Chondrocyte (in vitro differentiated cells): ENCODE measurements at regions not wholly inside any gene's neighbourhood (a gene's known extent, or its start where the extent isn't known, plus 50 kb on each side); places are given as distances from the start of the nearest gene placed in this dataset.

ENCODE experiments used
- DNase-seq: peaks from one replicate; pipeline ENCODE4 v3.0.0; 2021; ENCODE audit warnings: mixed read lengths, low spot score
- H3K27ac Mint-ChIP-seq: one replicate; pipeline ENCODE4 v1.8.0; 2021; ENCODE audit warnings: mild to moderate bottlenecking, moderate library complexity, mixed read lengths; ENCODE audit not compliant: unreplicated experiment
- H3K27me3 Mint-ChIP-seq: 2 replicates; pipeline ENCODE4 v1.8.0; 2021; ENCODE audit warnings: low read depth, mixed read lengths
- H3K36me3 Mint-ChIP-seq: 2 replicates; pipeline ENCODE4 v1.8.0; 2021; ENCODE audit warnings: low read depth, mixed read lengths
- H3K4me1 Mint-ChIP-seq: 2 replicates; pipeline ENCODE4 v1.8.0; 2021; ENCODE audit warnings: low read depth, mild to moderate bottlenecking, mixed read lengths
- H3K4me3 Mint-ChIP-seq: one replicate; pipeline ENCODE4 v1.8.0; 2021; ENCODE audit warnings: mild to moderate bottlenecking, moderate library complexity, mixed read lengths; ENCODE audit not compliant: unreplicated experiment
- H3K9me3 Mint-ChIP-seq: 2 replicates; pipeline ENCODE4 v1.8.0; 2021; ENCODE audit warnings: low read depth, mixed read lengths
- TF ChIP-seq, protein P1 (sequence below): fragments of 200-600 bp; sonication (generic); IDR thresholded peaks from 2 replicates; pipeline ENCODE4 v1.5.0; 2021; ENCODE audit warnings: antibody characterized with exemption, mild to moderate bottlenecking, moderate library complexity

DNA sequence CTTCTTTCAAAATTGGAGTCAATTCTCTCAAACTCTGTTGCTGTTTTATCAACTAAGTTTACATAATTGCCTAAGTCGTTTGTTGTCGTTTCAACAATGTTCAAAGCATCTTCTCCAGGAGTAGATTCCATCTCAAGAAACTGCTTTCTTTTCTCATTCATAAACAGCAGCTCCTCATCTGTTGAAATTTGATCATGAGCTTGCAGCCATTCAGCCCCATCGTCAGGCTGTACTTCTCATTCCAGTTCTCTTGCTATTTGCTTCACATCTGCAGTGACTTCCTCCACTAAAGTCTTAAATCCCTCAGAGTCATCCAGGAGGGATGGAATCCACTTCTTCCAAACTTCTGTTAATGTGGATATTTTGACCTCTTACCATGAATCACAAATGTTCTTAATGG lies 230.6 kb downstream of the IRF8 start:
- Mint-ChIP-seq H3K27ac (no peak overlapping the region), H3K4me3 (no peak overlapping the region), H3K4me1 (no peaks in the 10 kb centered on the region), H3K27me3 (peaks cover 35% of the 10 kb centered on the region), H3K36me3 (no peaks in the 10 kb centered on the region), H3K9me3 (no peaks in the 10 kb centered on the region)
- TF ChIP-seq, protein P1, sequence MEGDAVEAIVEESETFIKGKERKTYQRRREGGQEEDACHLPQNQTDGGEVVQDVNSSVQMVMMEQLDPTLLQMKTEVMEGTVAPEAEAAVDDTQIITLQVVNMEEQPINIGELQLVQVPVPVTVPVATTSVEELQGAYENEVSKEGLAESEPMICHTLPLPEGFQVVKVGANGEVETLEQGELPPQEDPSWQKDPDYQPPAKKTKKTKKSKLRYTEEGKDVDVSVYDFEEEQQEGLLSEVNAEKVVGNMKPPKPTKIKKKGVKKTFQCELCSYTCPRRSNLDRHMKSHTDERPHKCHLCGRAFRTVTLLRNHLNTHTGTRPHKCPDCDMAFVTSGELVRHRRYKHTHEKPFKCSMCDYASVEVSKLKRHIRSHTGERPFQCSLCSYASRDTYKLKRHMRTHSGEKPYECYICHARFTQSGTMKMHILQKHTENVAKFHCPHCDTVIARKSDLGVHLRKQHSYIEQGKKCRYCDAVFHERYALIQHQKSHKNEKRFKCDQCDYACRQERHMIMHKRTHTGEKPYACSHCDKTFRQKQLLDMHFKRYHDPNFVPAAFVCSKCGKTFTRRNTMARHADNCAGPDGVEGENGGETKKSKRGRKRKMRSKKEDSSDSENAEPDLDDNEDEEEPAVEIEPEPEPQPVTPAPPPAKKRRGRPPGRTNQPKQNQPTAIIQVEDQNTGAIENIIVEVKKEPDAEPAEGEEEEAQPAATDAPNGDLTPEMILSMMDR = no peak
- no peak for DNase-seq

DNA sequence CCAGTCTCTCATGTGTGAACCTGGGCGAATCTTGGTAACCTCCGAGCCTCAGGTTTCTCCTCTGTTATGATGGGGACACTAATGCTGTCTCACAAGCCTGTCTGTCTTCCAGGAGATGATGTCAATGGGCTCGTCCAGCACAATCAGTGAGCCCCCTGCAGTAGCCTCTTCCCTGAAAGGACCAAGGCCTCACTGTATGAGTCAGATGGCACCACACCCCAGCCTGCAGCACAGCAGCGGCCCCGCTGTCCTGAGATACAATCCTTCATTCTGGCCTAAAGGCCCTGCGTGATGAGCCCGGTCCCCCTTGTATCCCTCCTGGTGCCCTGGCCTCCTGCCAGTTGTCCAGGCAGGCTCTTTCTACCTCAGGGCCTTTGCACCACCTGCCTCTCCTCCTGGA lies 234.4 kb downstream of the IRF8 start:
- DNase-seq = no peak
- H3K27ac Mint-ChIP-seq = no peak overlapping the region
- H3K27me3 Mint-ChIP-seq = peaks cover 32% of the 10 kb centered on the region
- no peaks in the 10 kb centered on the region for H3K36me3 Mint-ChIP-seq
- TF ChIP-seq, protein P1 = no peak
- H3K9me3 Mint-ChIP-seq = peaks cover 2% of the 10 kb centered on the region
- no peaks in the 10 kb centered on the region for H3K4me1 Mint-ChIP-seq
- no peak overlapping the region for H3K4me3 Mint-ChIP-seq

DNA sequence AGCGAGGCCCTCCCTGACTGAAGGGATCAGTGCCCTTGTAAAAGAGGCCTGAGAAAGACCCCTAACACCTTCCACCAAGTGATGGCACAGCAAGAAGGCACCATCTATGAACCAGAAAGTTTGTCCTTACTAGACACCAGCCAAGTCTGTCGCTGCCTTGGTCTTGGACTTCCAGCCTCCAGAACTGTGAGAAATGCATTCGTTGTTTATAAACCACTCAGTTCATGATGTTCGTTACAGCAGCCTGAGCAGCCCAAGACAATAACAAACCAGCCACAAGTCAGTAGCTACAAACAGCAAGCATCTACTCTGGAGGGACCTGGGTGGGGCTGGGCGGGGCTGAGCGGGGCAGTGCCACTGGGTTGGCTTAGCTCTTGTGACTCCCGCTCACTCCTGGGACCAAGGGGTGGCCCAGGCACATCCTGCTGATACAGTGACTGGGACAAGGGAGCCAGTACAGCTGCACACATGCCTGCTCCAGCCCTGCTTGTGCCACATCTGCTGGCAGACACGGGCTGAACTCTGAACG lies 234.9 kb downstream of the IRF8 start:
- peaks cover 2% of the 10 kb centered on the region for H3K9me3 Mint-ChIP-seq
- H3K4me3 Mint-ChIP-seq = no peak overlapping the region
- H3K4me1 Mint-ChIP-seq = no peaks in the 10 kb centered on the region
- TF ChIP-seq, protein P1 = no peak
- H3K27me3 Mint-ChIP-seq = peaks cover 35% of the 10 kb centered on the region
- no peak for DNase-seq
- H3K36me3 Mint-ChIP-seq = no peaks in the 10 kb centered on the region
- no peak overlapping the region for H3K27ac Mint-ChIP-seq

DNA sequence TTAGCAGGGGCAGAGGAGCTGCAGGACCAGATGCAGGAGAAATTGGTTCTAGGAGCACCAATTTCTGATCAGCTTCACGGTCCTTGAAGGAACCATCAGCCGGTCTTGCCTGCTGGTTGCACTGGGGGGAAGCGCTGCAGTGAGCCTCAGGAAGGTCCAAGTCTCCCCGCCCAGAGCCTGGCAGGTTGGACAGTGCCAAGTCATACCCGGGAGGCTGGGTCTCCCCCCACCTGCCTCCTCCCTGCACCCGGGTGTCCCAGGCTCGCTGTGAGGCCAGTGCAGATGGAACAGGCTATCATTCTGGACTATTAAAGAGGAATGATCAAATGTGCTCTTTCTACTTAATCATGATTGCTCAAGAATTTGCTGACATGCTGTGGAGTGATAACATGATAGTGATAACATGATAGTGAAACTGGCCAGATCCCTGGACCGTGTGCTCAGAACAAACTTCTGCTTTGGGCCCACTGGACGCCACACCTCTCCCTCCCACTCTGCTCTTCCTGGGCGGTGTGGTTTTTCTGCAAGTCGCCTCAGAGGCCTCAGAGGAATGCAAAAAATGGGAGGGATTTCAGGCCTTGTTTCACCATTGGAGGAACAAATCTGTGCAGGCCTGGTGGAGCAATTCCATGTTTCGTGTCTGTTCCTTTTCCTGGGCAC lies 236.0 kb downstream of the IRF8 start:
- no peaks in the 10 kb centered on the region for H3K4me1 Mint-ChIP-seq
- DNase-seq = no peak
- H3K27ac Mint-ChIP-seq = no peak overlapping the region
- H3K36me3 Mint-ChIP-seq = no peaks in the 10 kb centered on the region
- H3K9me3 Mint-ChIP-seq = peaks cover 2% of the 10 kb centered on the region
- TF ChIP-seq, protein P1 = no peak
- peaks cover 30% of the 10 kb centered on the region for H3K27me3 Mint-ChIP-seq
- H3K4me3 Mint-ChIP-seq = no peak overlapping the region

DNA sequence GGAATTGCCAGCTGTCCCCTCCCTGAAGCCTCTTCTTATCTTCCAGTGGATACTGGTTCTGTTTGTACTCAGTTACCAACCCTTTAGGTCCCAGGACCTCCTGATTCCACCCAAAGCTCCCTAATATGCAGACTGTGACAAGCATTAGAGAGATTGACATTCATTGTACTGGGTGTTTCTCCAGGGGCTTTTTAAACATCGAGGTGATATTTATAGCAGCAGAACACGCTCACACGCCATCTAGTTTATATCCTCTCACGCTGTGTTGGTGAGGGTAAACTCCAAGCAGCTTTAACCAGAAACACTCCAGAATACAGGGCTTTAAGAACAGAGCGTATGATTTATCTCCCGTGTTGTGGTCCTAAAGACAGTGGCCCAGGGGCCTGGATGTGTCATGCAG lies 238.4 kb downstream of the IRF8 start:
- Mint-ChIP-seq H3K4me3 (no peak overlapping the region), H3K27ac (no peak overlapping the region), H3K36me3 (no peaks in the 10 kb centered on the region), H3K4me1 (no peaks in the 10 kb centered on the region), H3K9me3 (peaks cover 2% of the 10 kb centered on the region), H3K27me3 (peaks cover 38% of the 10 kb centered on the region)
- TF ChIP-seq, protein P1 = no peak
- DNase-seq = no peak
